Upper lobe of right lung (tissue), 1 donor: ENCODE measurements at regions not wholly inside any gene's neighbourhood (a gene's known extent, or its start where the extent isn't known, plus 50 kb on each side); places are given as distances from the start of the nearest gene placed in this dataset.

ENCODE experiments used
- ATAC-seq: fragments of 200-7000 bp; cut with Tn5 transposase; one replicate; pipeline ENCODE4 v1.9.1; 2020; ENCODE audit warnings: mild to moderate bottlenecking, moderate library complexity
- DNase-seq: peaks from one replicate; pipeline ENCODE4 v3.0.0-alpha.2; 2020
- H3K27ac ChIP-seq: fragments of 200-600 bp; one replicate; pipeline ENCODE4 v1.8.0; 2022
- H3K27me3 ChIP-seq: fragments of 200-600 bp; one replicate; pipeline ENCODE4 v1.8.0; 2022; ENCODE audit warnings: mild to moderate bottlenecking
- H3K36me3 ChIP-seq: fragments of 200-600 bp; one replicate; pipeline ENCODE4 v1.8.0; 2022
- H3K4me1 ChIP-seq: fragments of 200-600 bp; one replicate; pipeline ENCODE4 v1.8.0; 2022
- H3K4me3 ChIP-seq: fragments of 200-600 bp; one replicate; pipeline ENCODE4 v1.8.0; 2022; ENCODE audit warnings: mild to moderate bottlenecking
- H3K9me3 ChIP-seq: fragments of 200-600 bp; one replicate; pipeline ENCODE4 v1.8.0; 2022
- intact Hi-C: fragments of 100-400 bp; cut with DNase I; formaldehyde crosslinking; loops from one replicate; pipeline ENCODE4 v1.11.0; 2022
- TF ChIP-seq, protein P1 (sequence below): fragments of 200-600 bp; IDR thresholded peaks from one replicate; pipeline ENCODE4 v1.8.0; 2022; ENCODE audit warnings: antibody characterized with exemption
- donor health status: DM: no; HTN: yes; CAD: no; lungs with severe emphysema.

DNA sequence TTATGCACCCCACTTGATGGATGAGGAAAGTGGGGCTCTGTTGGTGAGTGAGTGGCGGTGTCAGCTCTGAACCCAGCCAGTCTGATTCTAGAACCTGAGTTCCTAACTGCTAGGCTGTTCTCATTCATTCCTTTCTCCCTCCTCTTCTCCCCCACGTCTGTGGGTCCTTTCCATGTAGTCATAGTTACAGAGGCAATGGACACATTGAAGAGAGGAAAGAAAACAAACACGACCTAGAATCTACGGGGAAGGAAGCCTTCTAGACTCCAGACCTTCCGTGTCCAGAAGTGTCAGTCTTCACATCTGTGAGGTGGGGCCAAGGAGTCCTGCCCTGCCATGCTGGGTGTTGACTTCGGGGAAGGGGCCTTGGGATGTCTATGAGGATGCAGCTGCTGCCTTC lies 115.8 kb upstream of the WNT4 start:
- Histone ChIP-seq H3K36me3 (no peaks in the 10 kb centered on the region), H3K4me1 (peaks cover 39% of the 10 kb centered on the region), H3K27me3 (no peaks in the 10 kb centered on the region), H3K4me3 (no peak overlapping the region), H3K9me3 (no peaks in the 10 kb centered on the region), H3K27ac (no peak overlapping the region)
- DNase-seq, result no peak
- ATAC-seq, result no peak
- TF ChIP-seq, protein P1, sequence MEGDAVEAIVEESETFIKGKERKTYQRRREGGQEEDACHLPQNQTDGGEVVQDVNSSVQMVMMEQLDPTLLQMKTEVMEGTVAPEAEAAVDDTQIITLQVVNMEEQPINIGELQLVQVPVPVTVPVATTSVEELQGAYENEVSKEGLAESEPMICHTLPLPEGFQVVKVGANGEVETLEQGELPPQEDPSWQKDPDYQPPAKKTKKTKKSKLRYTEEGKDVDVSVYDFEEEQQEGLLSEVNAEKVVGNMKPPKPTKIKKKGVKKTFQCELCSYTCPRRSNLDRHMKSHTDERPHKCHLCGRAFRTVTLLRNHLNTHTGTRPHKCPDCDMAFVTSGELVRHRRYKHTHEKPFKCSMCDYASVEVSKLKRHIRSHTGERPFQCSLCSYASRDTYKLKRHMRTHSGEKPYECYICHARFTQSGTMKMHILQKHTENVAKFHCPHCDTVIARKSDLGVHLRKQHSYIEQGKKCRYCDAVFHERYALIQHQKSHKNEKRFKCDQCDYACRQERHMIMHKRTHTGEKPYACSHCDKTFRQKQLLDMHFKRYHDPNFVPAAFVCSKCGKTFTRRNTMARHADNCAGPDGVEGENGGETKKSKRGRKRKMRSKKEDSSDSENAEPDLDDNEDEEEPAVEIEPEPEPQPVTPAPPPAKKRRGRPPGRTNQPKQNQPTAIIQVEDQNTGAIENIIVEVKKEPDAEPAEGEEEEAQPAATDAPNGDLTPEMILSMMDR, result no peak
- intact Hi-C loops, result no loop called here

DNA sequence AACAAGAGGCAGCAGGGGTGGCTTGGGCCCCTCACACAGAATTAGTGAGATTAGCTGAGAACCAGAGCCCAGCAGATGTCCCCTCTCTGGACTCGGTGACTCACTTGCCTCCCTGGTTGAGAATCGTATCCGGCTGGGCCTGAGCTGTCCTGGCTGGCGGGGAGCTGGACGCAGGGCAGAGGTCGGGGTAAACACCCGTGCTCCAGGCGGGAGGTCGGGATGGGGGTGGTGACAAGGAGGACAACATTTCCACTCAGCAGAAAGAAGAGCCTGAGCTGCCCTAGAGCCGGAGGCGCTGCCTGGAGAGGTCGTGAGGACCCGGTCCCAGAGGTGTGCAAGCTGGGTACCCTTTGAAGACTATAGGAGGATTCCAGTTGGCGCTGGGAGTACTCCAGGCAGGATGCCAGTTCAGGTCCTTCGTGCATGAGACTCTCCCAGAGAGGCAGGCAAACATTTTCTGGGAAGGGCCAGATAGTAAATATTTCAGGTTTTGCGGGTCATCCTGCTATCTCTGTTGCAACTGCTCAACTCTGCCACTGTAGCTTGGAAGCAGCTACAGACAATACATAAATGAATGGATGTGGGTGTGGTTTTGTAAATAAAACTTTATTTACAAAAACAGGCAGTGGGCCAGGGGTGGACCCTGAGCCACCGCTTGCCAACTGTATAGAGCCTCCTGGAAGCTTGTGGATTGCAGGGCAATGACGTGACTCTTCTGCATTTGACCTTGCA lies 116.8 kb upstream of the WNT4 start:
- intact Hi-C loops, result no loop called here
- Histone ChIP-seq H3K27me3 (no peaks in the 10 kb centered on the region), H3K27ac (peak overlapping the region; percentile 55), H3K4me1 (peaks cover 38% of the 10 kb centered on the region), H3K36me3 (no peaks in the 10 kb centered on the region), H3K9me3 (no peaks in the 10 kb centered on the region), H3K4me3 (no peak overlapping the region)
- DNase-seq, result peak; percentile 81
- TF ChIP-seq, protein P1, result no peak
- ATAC-seq, result peak; percentile 33

DNA sequence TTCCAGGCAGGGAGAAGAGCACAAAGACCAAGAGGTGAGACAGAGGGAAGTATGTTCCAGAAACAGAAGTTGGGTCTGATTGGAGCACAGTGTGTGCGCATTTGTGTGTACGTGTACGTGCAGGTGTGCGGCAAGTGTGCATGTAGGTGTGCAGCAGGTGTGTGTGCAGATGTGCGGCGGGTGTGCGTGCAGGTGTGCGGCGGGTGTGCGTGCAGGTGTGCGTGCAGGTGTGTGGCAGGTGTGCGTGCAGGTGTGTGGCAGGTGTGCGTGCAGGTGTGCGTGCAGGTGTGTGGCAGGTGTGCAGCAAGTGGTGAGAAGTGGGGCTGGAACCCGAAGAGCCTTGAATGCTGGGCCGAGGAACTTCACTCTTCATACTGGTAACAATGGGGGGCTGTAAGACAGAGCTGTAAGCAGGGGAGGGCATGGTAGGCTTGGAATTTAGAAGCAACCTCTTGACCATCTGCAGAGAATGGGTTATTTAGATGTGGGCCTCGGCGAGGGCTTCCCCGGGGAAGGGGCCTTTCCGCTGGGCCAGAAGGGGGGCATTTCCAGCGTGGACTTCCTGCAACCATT lies 118.0 kb upstream of the WNT4 start:
- Histone ChIP-seq H3K4me3 (no peak overlapping the region), H3K27ac (no peak overlapping the region), H3K9me3 (no peaks in the 10 kb centered on the region), H3K36me3 (no peaks in the 10 kb centered on the region), H3K27me3 (no peaks in the 10 kb centered on the region), H3K4me1 (peaks cover 27% of the 10 kb centered on the region)
- DNase-seq (no peak), ATAC-seq (no peak)
- TF ChIP-seq, protein P1, result no peak
- intact Hi-C loops, result no loop called here

DNA sequence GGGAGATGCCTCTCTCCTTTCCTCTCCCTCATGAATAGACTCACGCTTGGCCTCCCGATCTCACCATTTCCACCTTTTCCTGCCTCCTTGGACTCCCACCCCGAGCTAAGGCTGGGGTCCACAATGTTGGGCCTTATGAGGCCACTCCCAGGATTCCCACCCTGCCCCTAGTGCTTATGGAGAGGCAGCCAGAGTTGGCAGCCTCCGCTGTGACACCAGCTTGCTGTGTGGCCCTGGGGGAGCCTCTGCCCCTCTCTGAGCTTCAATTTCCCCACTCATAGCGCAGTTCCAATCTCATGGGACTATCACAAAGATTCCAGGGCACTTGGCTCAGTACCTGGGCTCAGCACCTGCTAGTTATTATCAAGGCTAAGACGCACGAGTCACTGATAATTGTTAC lies 118.7 kb upstream of the WNT4 start:
- intact Hi-C loops, result no loop called here
- Histone ChIP-seq H3K4me1 (peaks cover 25% of the 10 kb centered on the region), H3K27ac (no peak overlapping the region)

DNA sequence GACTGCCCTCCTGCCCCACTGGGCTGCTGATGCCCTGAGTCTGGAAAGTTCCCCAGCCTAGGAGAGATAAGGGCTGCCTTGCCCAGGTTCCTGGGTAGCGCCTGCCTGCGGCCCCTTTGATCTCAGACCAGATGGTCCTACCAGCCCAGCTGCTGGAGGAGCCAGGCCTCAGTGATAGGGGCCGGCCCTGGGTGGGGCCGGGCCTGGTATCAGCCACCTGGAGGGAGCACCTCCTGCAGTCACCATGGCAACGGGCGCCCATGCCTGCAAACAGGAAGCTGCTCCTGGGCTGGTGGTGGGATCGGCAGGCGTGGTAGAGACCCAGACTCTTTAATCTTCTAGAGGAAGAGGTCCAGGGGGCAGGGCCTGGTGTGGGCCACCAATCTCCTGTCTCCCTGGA lies 119.7 kb upstream of the WNT4 start:
- Histone ChIP-seq H3K36me3 (no peaks in the 10 kb centered on the region), H3K4me1 (peaks cover 18% of the 10 kb centered on the region), H3K4me3 (no peak overlapping the region), H3K27me3 (no peaks in the 10 kb centered on the region), H3K27ac (no peak overlapping the region), H3K9me3 (no peaks in the 10 kb centered on the region)
- DNase-seq, result no peak
- intact Hi-C loops, result no loop called here
- ATAC-seq, result no peak
- TF ChIP-seq, protein P1, result no peak

More for the DNA sequence above, 118.7 kb upstream of the WNT4 start:
- ATAC-seq (no peak), DNase-seq (no peak)
- H3K36me3 ChIP-seq, result no peaks in the 10 kb centered on the region
- H3K9me3 ChIP-seq, result no peaks in the 10 kb centered on the region
- no peak overlapping the region for H3K4me3 ChIP-seq
- H3K27me3 ChIP-seq, result no peaks in the 10 kb centered on the region
- TF ChIP-seq, protein P1, result no peak
